K562 (cell line): ENCODE measurements at regions not wholly inside any gene's neighbourhood (a gene's known extent, or its start where the extent isn't known, plus 50 kb on each side); places are given as distances from the start of the nearest gene placed in this dataset.

Experiments
- ATAC-seq: fragments of 200-7000 bp; cut with Tn5 transposase; 3 replicates; pipeline ENCODE4 v1.9.1; 2020; ENCODE audit warnings: moderate library complexity
- BruUV-seq: library from RNA; stranded (reverse); fragments of 400-500 nt; replicated peaks from 2 replicates; lab custom pipeline; 2021; lab: Mats Ljungman, UMichigan
- CTCF ChIA-PET: fragments of 300-600 bp; formaldehyde crosslinking; extraction: SDS; loops from one replicate; lab custom pipeline; 2021; ENCODE audit warnings: low intra/inter-chr PET ratio; lab: Yijun Ruan, JAX
- POLR2A ChIA-PET: fragments of 300-600, 350-650 bp; sonication (Branson Sonifier 250); formaldehyde crosslinking; extraction: SDS; loops from one replicate; lab custom pipeline; 2021; ENCODE audit warnings: antibody characterized with exemption, inconsistent platforms; lab: Yijun Ruan, JAX
- DNase-seq, 4 experiments: peaks; one replicate each; pipeline versions ENCODE4 v3.0.0 to v3.0.0-alpha.2; 2011 to 2018; ENCODE audit warnings: low spot score in 3 of 4, mixed read lengths in 3 of 4; ENCODE audit errors: extremely low read depth in 1 of 4
- FAIRE-seq: peaks from 2 replicates; lab custom pipeline; 2011; peaks lifted over from hg19 to GRCh38; lab: Jason Lieb, UNC
- H2AFZ ChIP-seq: 2 replicates; pipeline ENCODE4 v1.6.0; 2011; ENCODE audit warnings: low read depth, low read length, control low read depth, inconsistent platforms
- H3K27ac ChIP-seq: fragments of 200-600 bp; 3 replicates; pipeline ENCODE4 v1.8.0; 2011; ENCODE audit warnings: low read depth, mild to moderate bottlenecking, control low read depth, inconsistent platforms, low read length, moderate library complexity, mixed read lengths; ENCODE audit errors: extremely low read depth
- H3K27me3 ChIP-seq, 2 experiments: fragments of 300-600 bp in 1 of 2; 2 replicates in 1 of 2; 3 replicates in 1 of 2; pipeline versions ENCODE4 v1.6.0 to v1.8.0; 2011; ENCODE audit warnings: inconsistent platforms in 2 of 2, low read length in 2 of 2, mild to moderate bottlenecking in 1 of 2, mixed read lengths in 1 of 2, moderate library complexity in 1 of 2; ENCODE audit not compliant: control insufficient read depth in 2 of 2, insufficient read depth in 2 of 2
- H3K36me3 ChIP-seq: fragments of 300-600 bp; 3 replicates; pipeline ENCODE4 v1.8.0; 2011; ENCODE audit warnings: mild to moderate bottlenecking, low read length, inconsistent platforms; ENCODE audit not compliant: control insufficient read depth, insufficient read depth
- H3K4me1 ChIP-seq, 2 experiments: fragments of 200-600 bp in 1 of 2; replicated peaks in 1 of 2; 2 replicates in 1 of 2; 3 replicates in 1 of 2; pipeline versions ENCODE4 v1.5.1 to v1.8.0; 2011; ENCODE audit warnings: inconsistent platforms in 2 of 2, low read length in 2 of 2, mild to moderate bottlenecking in 1 of 2, mixed read lengths in 1 of 2, moderate library complexity in 1 of 2; ENCODE audit not compliant: control insufficient read depth in 2 of 2, insufficient read depth in 2 of 2
- H3K4me2 ChIP-seq: 2 replicates; pipeline ENCODE4 v1.6.1; 2011; ENCODE audit warnings: low read length, control low read depth, inconsistent platforms, mixed read lengths; ENCODE audit not compliant: insufficient read depth
- H3K4me3 ChIP-seq: fragments of 200-600 bp; sonication (generic), shearing (Covaris generic); 2 replicates; pipeline ENCODE4 v1.5.1; 2016; ENCODE audit warnings: control low read depth, inconsistent platforms
- H3K79me2 ChIP-seq: fragments of 200-600 bp; 3 replicates; pipeline ENCODE4 v1.8.0; 2011; ENCODE audit warnings: low read length, inconsistent platforms; ENCODE audit not compliant: control insufficient read depth, insufficient read depth
- H3K9ac ChIP-seq, 2 experiments: 2 replicates each; pipeline versions ENCODE4 v1.6.0 to v1.6.1; 2011; ENCODE audit warnings: low read depth in 2 of 2, low read length in 2 of 2, control low read depth in 1 of 2, inconsistent platforms in 1 of 2, mild to moderate bottlenecking in 1 of 2, mixed read lengths in 1 of 2; ENCODE audit not compliant: insufficient read depth in 1 of 2
- H3K9me1 ChIP-seq: one replicate; pipeline ENCODE4 v1.6.0; 2011; ENCODE audit warnings: inconsistent platforms, mild to moderate bottlenecking, low read length, moderate library complexity; ENCODE audit not compliant: control insufficient read depth, insufficient read depth
- H3K9me3 ChIP-seq: replicated peaks from 2 replicates; pipeline ENCODE4 v1.5.1; 2011; ENCODE audit warnings: low read depth, low read length, inconsistent platforms; ENCODE audit not compliant: control insufficient read depth, insufficient read depth
- H4K20me1 ChIP-seq: replicated peaks from 2 replicates; pipeline ENCODE4 v1.6.1; 2011; ENCODE audit warnings: low read length, inconsistent platforms, mixed read lengths; ENCODE audit not compliant: control insufficient read depth, insufficient read depth
- MTF1 ChIP-seq: fragments of 250-450 bp; sonication (Bioruptor Pico); IDR thresholded peaks from 2 replicates; pipeline ENCODE4 v1.9.0; 2021; ENCODE audit warnings: moderate library complexity, mild to moderate bottlenecking, inconsistent platforms, borderline replicate concordance
- SMAD2 ChIP-seq: fragments of 150-350 bp; IDR thresholded peaks from 2 replicates; pipeline ENCODE4 v1.6.1; 2014; ENCODE audit warnings: low read depth, mild to moderate bottlenecking, low read length
- TAF15 ChIP-seq: fragments of 200-400 bp; formaldehyde crosslinking; IDR thresholded peaks from 2 replicates; pipeline ENCODE4 v1.6.1; 2017; ENCODE audit warnings: mild to moderate bottlenecking, low read depth, low read length, moderate library complexity
- ZFP36 ChIP-seq: fragments of 150-350 bp; IDR thresholded peaks from 2 replicates; pipeline ENCODE4 v1.6.1; 2018; ENCODE audit warnings: low read length, low read depth; ENCODE audit not compliant: partially characterized antibody
- ZNF124 ChIP-seq: sonication (generic); formaldehyde crosslinking; IDR thresholded peaks from 2 replicates; pipeline ENCODE4 v1.8.1; 2022; ENCODE audit warnings: missing genetic modification reagents
- in situ Hi-C: fragments of 300-500 bp; cut with MboI; formaldehyde crosslinking; loops from 4 replicates; pipeline ENCODE4 v1.15.0; 2018; ENCODE audit warnings: inconsistent platforms, mixed read lengths
- intact Hi-C: fragments of 100-400 bp; cut with micrococcal nuclease; formaldehyde crosslinking; loops from 2 replicates; pipeline ENCODE4 v1.14.2; 2022
- TF ChIP-seq, protein P1 (sequence below), 2 experiments: fragments of 450-650 bp in 1 of 2; IDR thresholded peaks; 2 replicates each; pipeline ENCODE4 v1.6.1; 2011 to 2017; ENCODE audit warnings: low read depth in 2 of 2, antibody characterized with exemption in 1 of 2, borderline replicate concordance in 1 of 2, low read length in 1 of 2, mild to moderate bottlenecking in 1 of 2, mixed read lengths in 1 of 2; ENCODE audit not compliant: control insufficient read depth in 1 of 2
- TF ChIP-seq, protein P2 (sequence below): fragments of 450-650 bp; IDR thresholded peaks from 2 replicates; pipeline ENCODE4 v1.6.1; 2016; ENCODE audit warnings: low read depth

DNA sequence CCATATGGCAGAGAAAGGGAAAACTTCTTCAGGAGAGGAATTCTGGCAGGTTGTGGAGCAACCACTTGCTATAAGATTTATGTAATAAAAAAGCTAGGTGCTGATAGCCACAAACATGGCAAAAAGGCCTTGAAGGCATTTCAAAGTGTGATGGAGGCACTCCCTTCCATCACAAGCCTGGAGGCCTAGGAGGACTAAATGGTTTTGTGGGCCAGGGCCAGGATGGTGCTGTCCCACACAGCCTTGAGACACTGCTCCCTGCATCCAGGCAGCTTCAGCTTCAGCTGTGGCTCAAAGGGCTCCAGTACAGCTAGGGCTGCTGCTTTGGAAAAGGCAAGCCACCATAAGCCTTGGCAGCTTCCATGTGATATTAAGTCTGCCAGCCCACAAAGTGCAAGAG, 632.8 kb downstream of the BRINP1 start:
- 0 out of 2 replicates have a peak, but pooled peaks cover 3% of the 10 kb centered on the region for H3K9me3 ChIP-seq
- no peaks in the 10 kb centered on the region for H3K9me1 ChIP-seq
- POLR2A ChIA-PET, result no interaction called here
- DNase-seq (no peak), FAIRE-seq (no peak), ATAC-seq (no peak)
- no peak for TF ChIP-seq ZNF124 (CRISPR knock-in tag)
- TF ChIP-seq, protein P1, sequence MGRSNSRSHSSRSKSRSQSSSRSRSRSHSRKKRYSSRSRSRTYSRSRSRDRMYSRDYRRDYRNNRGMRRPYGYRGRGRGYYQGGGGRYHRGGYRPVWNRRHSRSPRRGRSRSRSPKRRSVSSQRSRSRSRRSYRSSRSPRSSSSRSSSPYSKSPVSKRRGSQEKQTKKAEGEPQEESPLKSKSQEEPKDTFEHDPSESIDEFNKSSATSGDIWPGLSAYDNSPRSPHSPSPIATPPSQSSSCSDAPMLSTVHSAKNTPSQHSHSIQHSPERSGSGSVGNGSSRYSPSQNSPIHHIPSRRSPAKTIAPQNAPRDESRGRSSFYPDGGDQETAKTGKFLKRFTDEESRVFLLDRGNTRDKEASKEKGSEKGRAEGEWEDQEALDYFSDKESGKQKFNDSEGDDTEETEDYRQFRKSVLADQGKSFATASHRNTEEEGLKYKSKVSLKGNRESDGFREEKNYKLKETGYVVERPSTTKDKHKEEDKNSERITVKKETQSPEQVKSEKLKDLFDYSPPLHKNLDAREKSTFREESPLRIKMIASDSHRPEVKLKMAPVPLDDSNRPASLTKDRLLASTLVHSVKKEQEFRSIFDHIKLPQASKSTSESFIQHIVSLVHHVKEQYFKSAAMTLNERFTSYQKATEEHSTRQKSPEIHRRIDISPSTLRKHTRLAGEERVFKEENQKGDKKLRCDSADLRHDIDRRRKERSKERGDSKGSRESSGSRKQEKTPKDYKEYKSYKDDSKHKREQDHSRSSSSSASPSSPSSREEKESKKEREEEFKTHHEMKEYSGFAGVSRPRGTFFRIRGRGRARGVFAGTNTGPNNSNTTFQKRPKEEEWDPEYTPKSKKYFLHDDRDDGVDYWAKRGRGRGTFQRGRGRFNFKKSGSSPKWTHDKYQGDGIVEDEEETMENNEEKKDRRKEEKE (IDR thresholded peaks at IDR 0.05; ENCODE audit: borderline replicate concordance in 1 of 2, control insufficient read depth in 1 of 2, low read depth in 2 of 2, low read length in 1 of 2), result no peak
- TF ChIP-seq TAF15, result no peak
- TF ChIP-seq, protein P2, sequence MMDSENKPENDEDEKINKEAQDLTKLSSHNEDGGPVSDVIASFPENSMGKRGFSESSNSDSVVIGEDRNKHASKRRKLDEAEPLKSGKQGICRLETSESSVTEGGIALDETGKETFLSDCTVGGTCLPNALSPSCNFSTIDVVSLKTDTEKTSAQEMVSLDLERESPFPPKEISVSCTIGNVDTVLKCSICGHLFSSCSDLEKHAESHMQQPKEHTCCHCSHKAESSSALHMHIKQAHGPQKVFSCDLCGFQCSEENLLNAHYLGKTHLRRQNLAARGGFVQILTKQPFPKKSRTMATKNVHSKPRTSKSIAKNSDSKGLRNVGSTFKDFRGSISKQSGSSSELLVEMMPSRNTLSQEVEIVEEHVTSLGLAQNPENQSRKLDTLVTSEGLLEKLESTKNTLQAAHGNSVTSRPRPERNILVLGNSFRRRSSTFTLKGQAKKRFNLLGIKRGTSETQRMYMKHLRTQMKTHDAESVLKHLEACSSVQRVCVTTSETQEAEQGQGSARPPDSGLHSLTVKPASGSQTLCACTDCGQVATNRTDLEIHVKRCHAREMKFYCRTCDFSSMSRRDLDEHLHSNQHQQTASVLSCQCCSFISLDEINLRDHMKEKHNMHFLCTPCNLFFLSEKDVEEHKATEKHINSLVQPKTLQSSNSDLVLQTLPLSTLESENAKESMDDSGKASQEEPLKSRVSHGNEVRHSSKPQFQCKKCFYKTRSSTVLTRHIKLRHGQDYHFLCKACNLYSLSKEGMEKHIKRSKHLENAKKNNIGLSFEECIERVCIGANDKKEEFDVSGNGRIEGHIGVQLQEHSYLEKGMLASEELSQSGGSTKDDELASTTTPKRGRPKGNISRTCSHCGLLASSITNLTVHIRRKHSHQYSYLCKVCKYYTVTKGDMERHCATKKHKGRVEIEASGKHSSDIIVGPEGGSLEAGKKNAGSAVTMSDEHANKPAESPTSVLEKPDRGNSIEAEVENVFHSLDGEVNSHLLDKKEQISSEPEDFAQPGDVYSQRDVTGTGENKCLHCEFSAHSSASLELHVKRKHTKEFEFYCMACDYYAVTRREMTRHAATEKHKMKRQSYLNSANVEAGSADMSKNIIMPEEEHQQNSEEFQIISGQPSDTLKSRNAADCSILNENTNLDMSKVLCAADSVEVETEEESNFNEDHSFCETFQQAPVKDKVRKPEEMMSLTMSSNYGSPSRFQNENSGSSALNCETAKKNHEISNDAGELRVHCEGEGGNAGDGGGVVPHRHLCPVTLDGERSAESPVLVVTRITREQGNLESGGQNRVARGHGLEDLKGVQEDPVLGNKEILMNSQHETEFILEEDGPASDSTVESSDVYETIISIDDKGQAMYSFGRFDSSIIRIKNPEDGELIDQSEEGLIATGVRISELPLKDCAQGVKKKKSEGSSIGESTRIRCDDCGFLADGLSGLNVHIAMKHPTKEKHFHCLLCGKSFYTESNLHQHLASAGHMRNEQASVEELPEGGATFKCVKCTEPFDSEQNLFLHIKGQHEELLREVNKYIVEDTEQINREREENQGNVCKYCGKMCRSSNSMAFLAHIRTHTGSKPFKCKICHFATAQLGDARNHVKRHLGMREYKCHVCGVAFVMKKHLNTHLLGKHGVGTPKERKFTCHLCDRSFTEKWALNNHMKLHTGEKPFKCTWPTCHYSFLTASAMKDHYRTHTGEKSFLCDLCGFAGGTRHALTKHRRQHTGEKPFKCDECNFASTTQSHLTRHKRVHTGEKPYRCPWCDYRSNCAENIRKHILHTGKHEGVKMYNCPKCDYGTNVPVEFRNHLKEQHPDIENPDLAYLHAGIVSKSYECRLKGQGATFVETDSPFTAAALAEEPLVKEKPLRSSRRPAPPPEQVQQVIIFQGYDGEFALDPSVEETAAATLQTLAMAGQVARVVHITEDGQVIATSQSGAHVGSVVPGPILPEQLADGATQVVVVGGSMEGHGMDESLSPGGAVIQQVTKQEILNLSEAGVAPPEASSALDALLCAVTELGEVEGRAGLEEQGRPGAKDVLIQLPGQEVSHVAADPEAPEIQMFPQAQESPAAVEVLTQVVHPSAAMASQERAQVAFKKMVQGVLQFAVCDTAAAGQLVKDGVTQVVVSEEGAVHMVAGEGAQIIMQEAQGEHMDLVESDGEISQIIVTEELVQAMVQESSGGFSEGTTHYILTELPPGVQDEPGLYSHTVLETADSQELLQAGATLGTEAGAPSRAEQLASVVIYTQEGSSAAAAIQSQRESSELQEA, result no peak
- TF ChIP-seq SMAD2, result no peak
- TF ChIP-seq MTF1 (CRISPR knock-in tag), result no peak
- peak; percentile 80 for TF ChIP-seq ZFP36
- no peak overlapping the region for H3K27ac ChIP-seq
- no peaks in the 10 kb centered on the region for H3K79me2 ChIP-seq
- no peaks in the 10 kb centered on the region for H4K20me1 ChIP-seq
- CTCF ChIA-PET, result no interaction called here
- intact Hi-C loops, result no loop called here
- H3K9ac ChIP-seq, result no peak overlapping the region
- no TSS peak for BruUV-seq
- in situ Hi-C loops, result no loop called here
- no peaks in the 10 kb centered on the region for H3K4me1 ChIP-seq
- no peaks in the 10 kb centered on the region for H3K36me3 ChIP-seq
- no peak overlapping the region for H3K4me2 ChIP-seq
- H3K27me3 ChIP-seq, result no peaks in the 10 kb centered on the region
- no peak overlapping the region for H3K4me3 ChIP-seq
- H2AFZ ChIP-seq, result no peak overlapping the region
